HepG2 (cell line): ENCODE measurements at regions not wholly inside any gene's neighbourhood (a gene's known extent, or its start where the extent isn't known, plus 50 kb on each side); places are given as distances from the start of the nearest gene placed in this dataset.

Source experiments
- ATAC-seq: fragments of 200-7000 bp; cut with Tn5 transposase; 3 replicates; pipeline ENCODE4 v1.9.1; 2020; ENCODE audit warnings: mild to moderate bottlenecking, moderate library complexity
- BruUV-seq: library from RNA; stranded (reverse); fragments of 400-500 nt; replicated peaks from 2 replicates; lab custom pipeline; 2021; lab: Mats Ljungman, UMichigan
- CTCF ChIA-PET: fragments of 300-600 bp; formaldehyde crosslinking; extraction: SDS; loops from one replicate; lab custom pipeline; 2021; ENCODE audit warnings: low total read pairs, inconsistent platforms, low intra/inter-chr PET ratio; lab: Yijun Ruan, JAX
- POLR2A ChIA-PET: fragments of 350-600 bp; sonication (Branson Sonifier 250); formaldehyde crosslinking; loops from one replicate; lab custom pipeline; 2020; ENCODE audit warnings: antibody characterized with exemption, inconsistent platforms; lab: Yijun Ruan, JAX
- DNase-seq: peaks from one replicate; pipeline ENCODE4 v3.0.0-alpha.2; 2015; ENCODE audit warnings: low spot score
- FAIRE-seq: peaks from 3 replicates; lab custom pipeline; 2011; peaks lifted over from hg19 to GRCh38; lab: Jason Lieb, UNC
- H2AFZ ChIP-seq: one replicate; pipeline ENCODE4 v1.6.1; 2011; ENCODE audit warnings: low read length, inconsistent platforms
- H3K27ac ChIP-seq: fragments of 300-600 bp; 3 replicates; pipeline ENCODE4 v1.8.0; 2011; ENCODE audit warnings: mixed run types, mild to moderate bottlenecking, mixed read lengths, low read length, inconsistent platforms; ENCODE audit not compliant: insufficient read depth; ENCODE audit errors: extremely low read length
- H3K27me3 ChIP-seq, 2 experiments: fragments of 200-600 bp in 1 of 2; 2 replicates in 1 of 2; 3 replicates in 1 of 2; pipeline versions ENCODE4 v1.6.0 to v1.8.0; 2011; ENCODE audit warnings: low read length in 2 of 2, mild to moderate bottlenecking in 2 of 2, moderate library complexity in 2 of 2, inconsistent platforms in 1 of 2; ENCODE audit not compliant: insufficient read depth in 2 of 2, control insufficient read depth in 1 of 2
- H3K36me3 ChIP-seq, 2 experiments: fragments of 200-600 bp in 1 of 2; replicated peaks in 1 of 2; 2 replicates in 1 of 2; 3 replicates in 1 of 2; pipeline versions ENCODE4 v1.5.1 to v1.8.0; 2011; ENCODE audit warnings: low read length in 2 of 2, inconsistent platforms in 1 of 2; ENCODE audit not compliant: insufficient read depth in 2 of 2, control insufficient read depth in 1 of 2
- H3K4me1 ChIP-seq: 2 replicates; pipeline ENCODE4 v1.5.1; 2012; ENCODE audit warnings: low read length, inconsistent platforms; ENCODE audit not compliant: insufficient read depth
- H3K4me2 ChIP-seq: 2 replicates; pipeline ENCODE4 v1.6.0; 2011; ENCODE audit warnings: low read depth, low read length, inconsistent platforms
- H3K4me3 ChIP-seq, 3 experiments: fragments of 200-600 bp in 1 of 3; sonication (generic), shearing (Covaris generic) in 1 of 3; replicated peaks in 1 of 3; 2 replicates each; pipeline ENCODE4 v1.5.1; 2011 to 2016; ENCODE audit warnings: low read length in 3 of 3, inconsistent platforms in 2 of 3, low read depth in 2 of 3, mild to moderate bottlenecking in 2 of 3, control low read depth in 1 of 3, mixed read lengths in 1 of 3; ENCODE audit not compliant: insufficient read depth in 1 of 3
- H3K79me2 ChIP-seq: one replicate; pipeline ENCODE4 v1.6.1; 2011; ENCODE audit warnings: low read length, inconsistent platforms; ENCODE audit not compliant: insufficient read depth
- H3K9ac ChIP-seq: 2 replicates; pipeline ENCODE4 v1.6.0; 2011; ENCODE audit warnings: mild to moderate bottlenecking, low read depth, low read length, inconsistent platforms; ENCODE audit not compliant: insufficient read depth
- H3K9me3 ChIP-seq: 2 replicates; pipeline ENCODE4 v1.5.1; 2012; ENCODE audit warnings: mild to moderate bottlenecking, low read length
- H4K20me1 ChIP-seq: 2 replicates; pipeline ENCODE4 v1.6.0; 2011; ENCODE audit warnings: inconsistent platforms, mild to moderate bottlenecking, low read length, moderate library complexity; ENCODE audit not compliant: insufficient read depth
- CEBPG ChIP-seq: IDR thresholded peaks from 2 replicates; pipeline ENCODE4 v1.6.1; 2016
- ESRRA ChIP-seq: sonication (generic); formaldehyde crosslinking; IDR thresholded peaks from 2 replicates; pipeline ENCODE4 v1.5.1; 2020; ENCODE audit warnings: mild to moderate bottlenecking, low read depth, missing genetic modification reagents
- KDM6A ChIP-seq: IDR thresholded peaks from 2 replicates; pipeline ENCODE4 v1.6.1; 2016; ENCODE audit warnings: low read depth
- ZNF296 ChIP-seq: sonication (generic); formaldehyde crosslinking; conservative IDR thresholded peaks from 2 replicates; pipeline ENCODE4 v1.5.0; 2020; ENCODE audit warnings: mild to moderate bottlenecking, missing genetic modification reagents
- ZNF382 ChIP-seq: sonication (generic); formaldehyde crosslinking; IDR thresholded peaks from 2 replicates; pipeline ENCODE4 v1.5.0; 2020; ENCODE audit warnings: missing genetic modification reagents, mild to moderate bottlenecking, borderline replicate concordance
- ZNF614 ChIP-seq: IDR thresholded peaks from 2 replicates; pipeline ENCODE4 v1.6.1; 2018; ENCODE audit warnings: missing biosample characterization, missing genetic modification reagents, inconsistent platforms, borderline replicate concordance
- in situ Hi-C: cut with HindIII; loops from 2 replicates; pipeline ENCODE4 v1.10.0; 2017; ENCODE audit warnings: low pct_unique_long_range_greater_than_20kb; ENCODE audit not compliant: extremely low pct_ligation_motif_present
- intact Hi-C: fragments of 100-400 bp; cut with micrococcal nuclease; formaldehyde crosslinking; loops from one replicate; pipeline ENCODE4 v1.10.0; 2022; ENCODE audit not compliant: unreplicated experiment
- TF ChIP-seq, protein P1 (sequence below): sonication (generic); formaldehyde crosslinking; IDR thresholded peaks from 2 replicates; pipeline ENCODE4 v1.8.0; 2022; ENCODE audit warnings: mild to moderate bottlenecking, missing genetic modification reagents; ENCODE audit not compliant: insufficient replicate concordance
- TF ChIP-seq, protein P2 (sequence below): sonication (generic); formaldehyde crosslinking; IDR thresholded peaks from 2 replicates; pipeline ENCODE4 v1.4.0; 2020; ENCODE audit warnings: missing genetic modification reagents
- TF ChIP-seq, protein P3 (sequence below), 2 experiments: fragments of 450-650 bp in 1 of 2; sonication (generic) in 1 of 2; formaldehyde crosslinking in 1 of 2; IDR thresholded peaks; 2 replicates each; pipeline versions ENCODE4 v1.6.1 to v1.8.0; 2016 to 2022; ENCODE audit warnings: antibody characterized with exemption in 1 of 2, mild to moderate bottlenecking in 1 of 2, missing genetic modification reagents in 1 of 2

DNA sequence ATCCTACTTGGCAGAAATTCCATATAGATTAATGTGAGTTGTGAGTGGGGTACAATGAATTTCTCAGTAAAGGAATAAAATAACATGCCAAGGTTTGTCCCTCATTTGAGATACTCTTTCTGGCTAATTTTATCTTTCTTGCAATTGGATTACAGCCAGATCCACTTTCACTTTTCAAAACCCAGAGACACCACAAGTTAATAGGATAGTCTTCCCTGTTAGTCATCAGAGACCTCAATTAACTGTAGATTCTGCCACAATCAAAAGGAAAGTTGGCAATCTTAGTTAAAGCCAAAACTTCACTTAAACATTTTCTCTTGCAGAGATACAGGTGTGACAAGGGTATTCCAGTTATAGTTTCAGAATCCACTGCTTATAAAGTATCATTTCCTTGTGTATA, 91.4 kb upstream of the PHYHIPL start:
- no TSS peak for BruUV-seq
- Histone ChIP-seq H3K4me1 (peaks cover 18% of the 10 kb centered on the region), H3K27me3 (no peaks in the 10 kb centered on the region), H3K36me3 (no peaks in the 10 kb centered on the region)
- intact Hi-C loops = no loop called here
- TF ChIP-seq ZNF614 (no peak), CEBPG (CRISPR knock-in tag) (no peak), ZNF296 (no peak), ZNF382 (CRISPR knock-in tag) (no peak), KDM6A (no peak), ESRRA (CRISPR knock-in tag) (no peak)
- TF ChIP-seq, protein P1, sequence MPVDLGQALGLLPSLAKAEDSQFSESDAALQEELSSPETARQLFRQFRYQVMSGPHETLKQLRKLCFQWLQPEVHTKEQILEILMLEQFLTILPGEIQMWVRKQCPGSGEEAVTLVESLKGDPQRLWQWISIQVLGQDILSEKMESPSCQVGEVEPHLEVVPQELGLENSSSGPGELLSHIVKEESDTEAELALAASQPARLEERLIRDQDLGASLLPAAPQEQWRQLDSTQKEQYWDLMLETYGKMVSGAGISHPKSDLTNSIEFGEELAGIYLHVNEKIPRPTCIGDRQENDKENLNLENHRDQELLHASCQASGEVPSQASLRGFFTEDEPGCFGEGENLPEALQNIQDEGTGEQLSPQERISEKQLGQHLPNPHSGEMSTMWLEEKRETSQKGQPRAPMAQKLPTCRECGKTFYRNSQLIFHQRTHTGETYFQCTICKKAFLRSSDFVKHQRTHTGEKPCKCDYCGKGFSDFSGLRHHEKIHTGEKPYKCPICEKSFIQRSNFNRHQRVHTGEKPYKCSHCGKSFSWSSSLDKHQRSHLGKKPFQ = no peak
- TF ChIP-seq, protein P2, sequence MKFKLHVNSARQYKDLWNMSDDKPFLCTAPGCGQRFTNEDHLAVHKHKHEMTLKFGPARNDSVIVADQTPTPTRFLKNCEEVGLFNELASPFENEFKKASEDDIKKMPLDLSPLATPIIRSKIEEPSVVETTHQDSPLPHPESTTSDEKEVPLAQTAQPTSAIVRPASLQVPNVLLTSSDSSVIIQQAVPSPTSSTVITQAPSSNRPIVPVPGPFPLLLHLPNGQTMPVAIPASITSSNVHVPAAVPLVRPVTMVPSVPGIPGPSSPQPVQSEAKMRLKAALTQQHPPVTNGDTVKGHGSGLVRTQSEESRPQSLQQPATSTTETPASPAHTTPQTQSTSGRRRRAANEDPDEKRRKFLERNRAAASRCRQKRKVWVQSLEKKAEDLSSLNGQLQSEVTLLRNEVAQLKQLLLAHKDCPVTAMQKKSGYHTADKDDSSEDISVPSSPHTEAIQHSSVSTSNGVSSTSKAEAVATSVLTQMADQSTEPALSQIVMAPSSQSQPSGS (CRISPR knock-in tag) = no peak
- TF ChIP-seq, protein P3, sequence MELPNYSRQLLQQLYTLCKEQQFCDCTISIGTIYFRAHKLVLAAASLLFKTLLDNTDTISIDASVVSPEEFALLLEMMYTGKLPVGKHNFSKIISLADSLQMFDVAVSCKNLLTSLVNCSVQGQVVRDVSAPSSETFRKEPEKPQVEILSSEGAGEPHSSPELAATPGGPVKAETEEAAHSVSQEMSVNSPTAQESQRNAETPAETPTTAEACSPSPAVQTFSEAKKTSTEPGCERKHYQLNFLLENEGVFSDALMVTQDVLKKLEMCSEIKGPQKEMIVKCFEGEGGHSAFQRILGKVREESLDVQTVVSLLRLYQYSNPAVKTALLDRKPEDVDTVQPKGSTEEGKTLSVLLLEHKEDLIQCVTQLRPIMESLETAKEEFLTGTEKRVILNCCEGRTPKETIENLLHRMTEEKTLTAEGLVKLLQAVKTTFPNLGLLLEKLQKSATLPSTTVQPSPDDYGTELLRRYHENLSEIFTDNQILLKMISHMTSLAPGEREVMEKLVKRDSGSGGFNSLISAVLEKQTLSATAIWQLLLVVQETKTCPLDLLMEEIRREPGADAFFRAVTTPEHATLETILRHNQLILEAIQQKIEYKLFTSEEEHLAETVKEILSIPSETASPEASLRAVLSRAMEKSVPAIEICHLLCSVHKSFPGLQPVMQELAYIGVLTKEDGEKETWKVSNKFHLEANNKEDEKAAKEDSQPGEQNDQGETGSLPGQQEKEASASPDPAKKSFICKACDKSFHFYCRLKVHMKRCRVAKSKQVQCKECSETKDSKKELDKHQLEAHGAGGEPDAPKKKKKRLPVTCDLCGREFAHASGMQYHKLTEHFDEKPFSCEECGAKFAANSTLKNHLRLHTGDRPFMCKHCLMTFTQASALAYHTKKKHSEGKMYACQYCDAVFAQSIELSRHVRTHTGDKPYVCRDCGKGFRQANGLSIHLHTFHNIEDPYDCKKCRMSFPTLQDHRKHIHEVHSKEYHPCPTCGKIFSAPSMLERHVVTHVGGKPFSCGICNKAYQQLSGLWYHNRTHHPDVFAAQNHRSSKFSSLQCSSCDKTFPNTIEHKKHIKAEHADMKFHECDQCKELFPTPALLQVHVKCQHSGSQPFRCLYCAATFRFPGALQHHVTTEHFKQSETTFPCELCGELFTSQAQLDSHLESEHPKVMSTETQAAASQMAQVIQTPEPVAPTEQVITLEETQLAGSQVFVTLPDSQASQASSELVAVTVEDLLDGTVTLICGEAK (IDR thresholded peaks at IDR 0.05) = no peak
- TF ChIP-seq, protein P3 (CRISPR knock-in tag; IDR thresholded peaks at IDR 0.05) = no peak
- TF ChIP-seq, all 625 proteins: peak for 0
- Histone ChIP-seq H3K4me2 (no peak overlapping the region), H3K9me3 (no peaks in the 10 kb centered on the region), H2AFZ (no peak overlapping the region), H3K9ac (no peak overlapping the region), H3K79me2 (no peaks in the 10 kb centered on the region), H4K20me1 (no peaks in the 10 kb centered on the region), H3K27ac (no peak overlapping the region), H3K4me3 (no peak overlapping the region)
- CTCF ChIA-PET = no interaction called here
- DNase-seq = no peak
- ATAC-seq = no peak
- in situ Hi-C loops = no loop called here
- FAIRE-seq = no peak
- POLR2A ChIA-PET = no interaction called here
